GM21423 (cell line): ENCODE measurements at regions not wholly inside any gene's neighbourhood (a gene's known extent, or its start where the extent isn't known, plus 50 kb on each side); places are given as distances from the start of the nearest gene placed in this dataset.

Source experiments
- ATAC-seq: cut with Tn5 transposase; IDR thresholded peaks from one replicate; pipeline ENCODE4 v1.9.1; 2021; ENCODE audit warnings: mild to moderate bottlenecking, moderate library complexity; ENCODE audit not compliant: unreplicated experiment

- ATAC-seq = no peak
Measured at GRCh38 chr6:156028335-156029131, 572.9 kb upstream of the NOX3 start.

GRCh38 chr6:156027248-156027626, 571.6 kb upstream of the NOX3 start:
- no peak for ATAC-seq

GRCh38 chr6:156026486-156027247, 571.0 kb upstream of the NOX3 start:
- ATAC-seq = no peak

DNA sequence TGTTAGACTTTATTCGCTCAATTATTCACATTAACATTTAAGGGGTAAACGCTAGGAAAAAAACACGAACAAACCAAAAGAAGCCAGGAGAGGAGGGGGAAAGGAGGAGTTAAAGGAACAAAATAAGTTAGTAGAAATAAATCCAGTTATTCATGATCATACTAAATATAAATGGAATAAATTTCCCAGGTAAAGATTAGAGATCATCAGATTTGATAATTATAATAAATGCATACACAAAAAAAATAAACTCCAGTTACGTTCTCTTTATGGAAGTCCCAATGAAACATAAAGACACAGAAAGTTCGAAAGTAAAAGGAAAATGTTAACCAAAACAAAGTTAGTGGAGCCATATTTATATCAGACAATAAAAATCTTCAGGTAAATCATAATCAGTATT, 568.7 kb upstream of the NOX3 start:
- no peak for ATAC-seq

DNA sequence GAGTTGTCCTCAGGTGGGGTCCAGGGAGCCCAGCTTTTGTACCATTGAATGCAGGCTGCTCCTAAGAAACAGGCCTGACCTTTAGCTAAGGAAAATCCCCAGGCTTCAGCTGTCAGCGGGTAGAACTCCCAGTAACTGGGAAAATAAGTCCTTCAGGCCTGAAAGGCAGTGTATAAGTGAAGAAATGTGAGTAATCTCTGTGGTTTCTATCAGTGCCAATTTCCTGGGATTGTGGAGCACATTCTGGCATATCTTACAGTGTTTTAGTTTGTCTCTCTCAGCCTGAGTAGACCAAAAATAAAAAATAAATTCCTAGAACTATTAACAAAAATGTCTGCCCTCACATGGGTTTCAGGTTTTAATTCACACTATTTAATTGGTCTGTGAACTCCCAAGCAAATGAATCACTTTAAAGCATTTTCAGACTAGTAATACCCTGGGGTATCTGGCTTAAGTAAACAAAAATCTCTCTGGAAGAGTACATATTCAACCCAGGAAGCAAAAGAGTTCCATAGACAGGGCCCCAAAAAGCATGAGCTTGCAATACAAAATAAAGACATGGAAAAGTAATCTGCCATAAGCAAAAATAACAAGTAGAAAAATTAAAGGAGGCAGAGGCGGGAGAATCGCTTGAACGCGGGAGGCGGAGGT, 566.2 kb upstream of the NOX3 start:
- no peak for ATAC-seq

DNA sequence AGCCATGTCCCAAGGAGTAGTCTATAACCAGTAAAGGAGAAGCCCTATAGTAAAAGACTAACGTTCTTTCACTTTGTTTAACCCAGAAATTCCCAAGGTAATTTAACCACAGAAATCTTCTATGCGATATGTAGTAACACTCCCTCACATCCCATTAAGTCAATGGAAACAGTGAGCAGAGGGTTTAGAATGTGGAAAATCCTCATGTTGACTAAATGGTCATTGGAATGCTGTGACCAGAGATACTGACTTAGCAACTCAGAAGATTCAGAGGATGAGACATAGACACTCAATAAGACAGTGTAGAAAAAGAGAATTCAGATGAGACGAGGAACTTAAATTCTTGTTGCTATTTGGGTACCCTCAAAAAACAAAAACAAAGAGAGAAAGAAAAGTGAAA, 562.2 kb upstream of the NOX3 start:
- no peak for ATAC-seq

GRCh38 chr6:156016186-156016976, 560.7 kb upstream of the NOX3 start:
- no peak for ATAC-seq

DNA sequence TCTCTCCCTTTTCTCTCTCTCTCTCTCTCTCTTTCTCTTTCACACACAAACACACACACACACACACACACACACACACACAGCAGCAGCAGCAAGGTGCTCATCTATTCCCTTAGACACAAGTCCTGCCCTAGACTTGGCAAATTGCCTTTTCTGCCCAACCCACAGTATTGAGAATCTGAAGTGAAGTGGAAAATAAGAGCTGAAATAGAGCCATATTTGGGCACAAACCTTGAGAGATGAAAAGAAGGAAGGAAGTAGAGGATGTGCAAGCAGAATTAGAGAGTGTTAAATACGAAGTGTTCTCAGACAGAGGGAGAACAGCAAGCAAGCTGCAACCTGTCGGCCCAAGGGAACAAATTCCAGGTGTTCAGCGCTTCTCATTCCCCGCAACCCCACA, 557.5 kb upstream of the NOX3 start:
- no peak for ATAC-seq

- ATAC-seq = no peak
Measured at GRCh38 chr6:156009656-156010055, 554.0 kb upstream of the NOX3 start.

DNA sequence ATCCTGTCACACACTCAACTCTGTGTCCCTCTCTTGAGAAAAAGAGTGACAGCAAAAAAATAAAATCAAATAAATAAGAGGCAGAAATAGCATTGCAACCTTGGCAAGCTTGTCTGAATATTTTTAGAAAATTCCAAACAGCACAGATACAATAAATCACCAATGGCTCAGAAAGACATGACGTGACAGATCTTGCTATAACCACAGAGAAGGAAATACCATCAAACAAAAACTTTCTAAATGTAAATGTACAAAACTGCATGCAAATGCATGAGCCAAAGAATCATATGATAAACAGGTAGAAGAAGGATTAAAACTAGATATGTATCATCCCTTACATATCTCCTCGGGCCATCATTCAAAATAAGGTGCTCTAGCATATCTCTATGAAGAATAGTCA, 549.2 kb upstream of the NOX3 start:
- no peak for ATAC-seq

DNA sequence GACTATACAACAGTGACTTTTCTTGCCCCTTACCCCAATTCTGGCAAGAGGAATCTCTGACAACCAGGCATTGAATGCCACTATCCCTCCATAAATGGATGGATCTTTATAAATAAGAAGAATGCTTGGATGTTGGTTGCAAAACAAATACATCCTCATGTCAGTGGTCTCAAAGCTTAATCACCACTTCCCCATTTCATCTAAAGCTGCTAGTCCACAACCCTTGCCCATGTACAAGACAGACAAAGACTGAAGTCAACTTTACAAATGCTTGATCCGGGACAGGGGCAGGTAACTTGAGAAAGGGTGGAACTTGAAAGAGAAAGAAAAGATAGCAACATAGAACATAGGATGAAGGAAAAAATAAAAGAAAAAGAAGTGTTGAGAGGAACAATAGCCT, 540.5 kb upstream of the NOX3 start:
- ATAC-seq = no peak

DNA sequence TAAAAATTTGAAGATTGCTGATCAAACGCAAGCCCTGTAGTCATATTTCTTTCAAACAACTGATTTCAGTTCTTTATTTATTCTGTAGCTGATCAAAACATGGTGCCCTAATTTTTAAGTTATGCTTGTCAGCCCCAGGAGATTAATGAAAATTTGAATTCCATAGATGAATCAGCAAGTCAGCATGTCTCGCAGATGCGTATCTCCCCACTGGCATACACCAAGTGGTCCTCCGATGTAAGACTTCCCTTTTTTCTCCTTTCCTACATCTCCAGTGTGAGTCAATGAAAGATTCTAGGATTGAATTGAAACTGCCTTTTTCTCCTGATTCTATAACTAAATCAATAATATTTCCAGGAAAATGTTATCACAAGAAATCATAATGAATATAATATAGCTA, 539.6 kb upstream of the NOX3 start:
- no peak for ATAC-seq

- no peak for ATAC-seq
Measured at GRCh38 chr6:155994086-155994485, 538.4 kb upstream of the NOX3 start.

GRCh38 chr6:155993240-155993639, 537.6 kb upstream of the NOX3 start:
- ATAC-seq = no peak

DNA sequence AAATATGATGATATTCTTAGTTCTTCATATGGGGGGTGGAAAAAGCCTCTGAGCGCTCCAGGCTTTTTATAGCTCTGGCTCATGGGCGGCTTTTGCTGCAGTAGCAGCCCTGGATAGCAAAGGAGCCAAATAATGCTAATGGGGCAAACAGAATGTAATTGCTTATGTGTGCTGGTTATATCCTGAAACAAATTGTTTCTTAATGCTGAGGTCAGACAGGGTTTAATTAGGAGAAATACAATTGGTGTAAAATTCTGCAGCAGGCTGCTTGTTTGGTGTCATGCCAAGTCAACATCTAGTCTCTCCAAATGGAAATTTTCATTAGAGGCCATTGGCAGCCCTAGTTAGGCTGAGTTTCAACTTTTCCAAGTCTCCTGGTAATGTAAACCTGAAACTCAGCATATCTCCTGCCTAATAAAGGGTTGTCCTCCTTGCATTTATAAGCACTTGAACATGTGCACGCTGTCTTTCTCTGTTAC, 530.1 kb upstream of the NOX3 start:
- no peak for ATAC-seq

DNA sequence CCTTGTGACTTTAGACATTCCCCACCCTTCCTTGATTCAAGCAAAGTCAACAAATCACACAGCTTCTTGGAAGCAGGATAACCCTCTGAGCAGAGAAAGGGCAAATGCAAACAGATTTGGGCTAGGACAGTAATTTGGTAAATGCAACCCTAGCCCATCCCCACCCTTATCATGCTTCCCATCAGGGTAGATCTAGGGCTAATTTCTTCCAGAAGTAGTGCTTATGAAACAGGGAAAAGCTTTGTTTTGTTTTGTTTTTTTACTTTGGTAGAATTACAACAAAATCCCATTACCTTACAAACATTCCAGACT, 525.1 kb upstream of the NOX3 start:
- no peak for ATAC-seq

- ATAC-seq = no peak
Measured at GRCh38 chr6:155980014-155980767, 524.6 kb upstream of the NOX3 start.

DNA sequence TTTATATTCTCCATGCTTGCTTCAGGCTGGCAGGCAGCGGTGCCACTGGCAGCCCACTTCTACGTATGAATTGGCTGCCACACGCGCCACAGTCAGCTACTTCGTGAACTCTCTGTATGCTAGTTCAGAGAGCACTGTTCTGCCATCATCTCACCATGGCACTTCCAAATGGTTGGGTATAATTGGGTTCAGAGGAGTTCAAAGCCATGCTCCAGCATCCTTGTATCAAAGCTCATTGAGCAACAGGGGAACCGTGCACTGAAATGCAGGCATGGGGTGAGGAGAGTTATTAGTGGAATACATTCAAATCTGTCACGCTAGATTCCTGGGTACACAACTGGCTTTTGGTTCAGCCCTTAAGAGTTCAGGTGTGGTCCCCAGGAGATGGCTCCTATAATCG, 519.9 kb upstream of the NOX3 start:
- no peak for ATAC-seq

DNA sequence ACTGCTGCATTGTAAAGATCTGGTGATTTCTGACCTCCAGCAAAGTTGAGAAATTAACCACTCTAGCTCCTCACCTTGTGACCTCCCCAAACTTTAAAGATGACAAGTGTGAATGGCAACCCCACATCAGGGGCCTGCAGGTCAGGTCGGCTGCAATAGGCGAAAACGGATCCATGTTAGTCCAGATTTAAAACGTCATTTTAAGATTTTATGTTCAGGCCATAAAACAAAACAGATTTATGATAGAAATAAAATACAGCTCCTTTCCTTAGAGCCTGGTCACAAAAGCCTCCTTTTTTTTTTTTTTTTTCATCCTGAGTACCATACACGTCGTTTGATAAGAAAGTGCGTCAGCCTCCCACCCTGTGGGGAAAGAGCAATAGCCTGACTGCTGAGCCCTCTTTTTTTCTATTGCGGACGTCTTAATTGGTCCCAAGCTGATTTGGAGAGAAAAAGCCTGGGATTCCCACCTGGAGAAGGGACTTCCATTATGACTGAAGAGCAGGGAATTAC, 519.2 kb upstream of the NOX3 start:
- no peak for ATAC-seq

DNA sequence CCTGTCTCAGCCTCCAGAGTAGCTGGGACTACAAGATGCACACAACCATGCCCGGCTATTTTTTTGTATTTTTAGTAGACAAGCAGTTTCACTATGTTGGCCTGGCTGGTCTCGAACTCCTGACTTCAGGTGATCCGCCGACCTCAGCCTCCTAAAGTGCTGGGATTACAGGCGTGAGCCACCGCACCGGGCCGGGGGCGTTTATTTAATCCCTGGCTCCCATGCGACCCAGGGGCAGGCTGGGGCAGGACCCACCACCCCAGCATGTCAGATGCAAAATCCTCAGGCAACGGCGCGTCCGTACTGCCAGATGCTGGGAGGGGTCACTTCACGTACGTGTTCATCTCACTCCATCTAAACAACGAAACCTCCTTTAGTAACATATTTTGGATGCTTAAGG, 518.7 kb upstream of the NOX3 start:
- no peak for ATAC-seq
